GM23338 (cell line): ENCODE measurements at regions not wholly inside any gene's neighbourhood (a gene's known extent, or its start where the extent isn't known, plus 50 kb on each side); places are given as distances from the start of the nearest gene placed in this dataset.

ENCODE experiments used
- ATAC-seq: fragments of 200-7000 bp; cut with Tn5 transposase; 3 replicates; pipeline ENCODE4 v1.9.1; 2020
- DNase-seq: peaks from one replicate; pipeline ENCODE4 v3.0.0-alpha.2; 2015; ENCODE audit warnings: low spot score
- H2AFZ ChIP-seq: fragments of 200-600 bp; sonication (generic); 2 replicates; pipeline ENCODE4 v1.8.0; 2016; ENCODE audit warnings: antibody characterized with exemption, mild to moderate bottlenecking, moderate library complexity
- H3F3A ChIP-seq: fragments of 200-600 bp; sonication (generic); replicated peaks from 2 replicates; pipeline ENCODE4 v1.8.0; 2017; ENCODE audit warnings: antibody characterized with exemption, mixed run types, low read depth
- H3K27ac ChIP-seq: fragments of 200-600 bp; sonication (generic); 2 replicates; pipeline ENCODE4 v1.6.1; 2016; ENCODE audit warnings: low read depth
- H3K27me3 ChIP-seq: fragments of 200-600 bp; sonication (generic); 2 replicates; pipeline ENCODE4 v1.8.0; 2016; ENCODE audit warnings: mild to moderate bottlenecking, mixed run types, moderate library complexity; ENCODE audit not compliant: insufficient read depth
- H3K36me3 ChIP-seq: fragments of 200-600 bp; sonication (generic); 2 replicates; pipeline ENCODE4 v1.8.0; 2016; ENCODE audit warnings: mild to moderate bottlenecking; ENCODE audit not compliant: insufficient read depth
- H3K4me1 ChIP-seq: fragments of 200-600 bp; sonication (generic); 2 replicates; pipeline ENCODE4 v1.8.0; 2016; ENCODE audit warnings: mild to moderate bottlenecking, moderate library complexity; ENCODE audit not compliant: insufficient read depth
- H3K4me2 ChIP-seq: fragments of 200-600 bp; sonication (generic); 2 replicates; pipeline ENCODE4 v1.7.1; 2017; ENCODE audit warnings: mixed run types
- H3K4me3 ChIP-seq: fragments of 200-600 bp; sonication (generic); 2 replicates; pipeline ENCODE4 v1.6.1; 2016; ENCODE audit warnings: mixed run types
- H3K79me2 ChIP-seq: fragments of 200-600 bp; sonication (generic); replicated peaks from 2 replicates; pipeline ENCODE4 v1.8.0; 2017; ENCODE audit warnings: mild to moderate bottlenecking; ENCODE audit not compliant: insufficient read depth
- H3K9me2 ChIP-seq: fragments of 200-600 bp; sonication (generic); 2 replicates; pipeline ENCODE4 v1.8.0; 2017; ENCODE audit not compliant: insufficient read depth
- H4K20me1 ChIP-seq: fragments of 200-600 bp; sonication (generic); replicated peaks from 2 replicates; pipeline ENCODE4 v1.8.0; 2017; ENCODE audit warnings: mild to moderate bottlenecking; ENCODE audit not compliant: insufficient read depth
- H3K27ac Mint-ChIP-seq: 2 replicates; pipeline ENCODE4 v1.8.0; 2020; ENCODE audit warnings: inconsistent platforms, mild to moderate bottlenecking, moderate library complexity, mixed read lengths
- H3K27me3 Mint-ChIP-seq: 3 replicates; pipeline ENCODE4 v1.8.0; 2022; ENCODE audit warnings: low read depth, mild to moderate bottlenecking, moderate library complexity, mixed read lengths, inconsistent platforms; ENCODE audit not compliant: insufficient read depth, poor library complexity
- H3K36me3 Mint-ChIP-seq: 3 replicates; pipeline ENCODE4 v1.8.0; 2021; ENCODE audit warnings: low read depth, mild to moderate bottlenecking, inconsistent platforms, moderate library complexity, mixed read lengths
- H3K4me1 Mint-ChIP-seq: 3 replicates; pipeline ENCODE4 v1.8.0; 2020; ENCODE audit warnings: mild to moderate bottlenecking, inconsistent platforms, mixed read lengths
- H3K4me3 Mint-ChIP-seq: 3 replicates; pipeline ENCODE4 v1.8.0; 2021; ENCODE audit warnings: moderate library complexity, mild to moderate bottlenecking, inconsistent platforms, mixed read lengths
- H3K9me3 Mint-ChIP-seq: 3 replicates; pipeline ENCODE4 v1.8.0; 2020; ENCODE audit warnings: moderate library complexity, mild to moderate bottlenecking, inconsistent platforms, mixed read lengths
- JUNB ChIP-seq: IDR thresholded peaks from one replicate; pipeline ENCODE4 v1.6.1; 2016; ENCODE audit warnings: antibody characterized with exemption; ENCODE audit not compliant: unreplicated experiment
- POLR2AphosphoS5 ChIP-seq: IDR thresholded peaks from 2 replicates; pipeline ENCODE4 v1.6.1; 2016; ENCODE audit warnings: antibody characterized with exemption, low read depth
- ZNF114 ChIP-seq: fragments of 250-450 bp; sonication (Bioruptor Pico); IDR thresholded peaks from 2 replicates; pipeline ENCODE4 v1.5.0; 2020; ENCODE audit warnings: mild to moderate bottlenecking, moderate library complexity
- TF ChIP-seq, protein P1 (sequence below), 2 experiments: fragments of 200-600 bp in 1 of 2; sonication (generic) in 1 of 2; conservative IDR thresholded peaks; 2 replicates each; pipeline versions ENCODE4 v1.5.1 to v1.6.1; 2016 to 2017; ENCODE audit warnings: antibody characterized with exemption in 2 of 2, low read depth in 2 of 2, mild to moderate bottlenecking in 2 of 2, moderate library complexity in 1 of 2
- TF ChIP-seq, protein P2 (sequence below): fragments of 250-450 bp; sonication (Bioruptor Pico); IDR thresholded peaks from 2 replicates; pipeline ENCODE4 v1.5.0; 2020; ENCODE audit warnings: mild to moderate bottlenecking, moderate library complexity

DNA sequence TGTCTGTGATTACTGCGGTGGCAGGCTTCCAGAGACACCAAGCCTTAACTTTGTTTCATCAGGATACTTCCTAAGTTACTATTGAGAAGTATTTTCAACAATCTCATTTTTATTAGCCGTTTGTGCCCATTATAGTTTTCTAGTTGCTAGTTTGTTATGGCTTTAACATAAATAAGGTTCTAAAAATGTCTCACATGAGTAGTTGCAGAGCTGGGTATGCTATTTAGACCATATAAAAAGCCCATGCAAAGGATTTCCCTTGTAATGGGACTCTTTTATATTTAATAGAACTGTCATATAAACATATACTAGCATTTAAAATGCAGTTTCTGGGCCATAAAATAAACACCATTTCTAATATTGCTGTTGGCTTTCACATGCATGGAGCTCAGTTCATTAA lies 205.3 kb upstream of the TCF21 start:
- H3K4me1 Mint-ChIP-seq = peaks cover 41% of the 10 kb centered on the region
- H3K79me2 ChIP-seq = peaks cover 3% of the 10 kb centered on the region; the same call in 1 of the 2 replicates
- no peak overlapping the region; the same call in 2 of the 3 replicates for H3K4me3 Mint-ChIP-seq
- no peaks in the 10 kb centered on the region for H3K36me3 ChIP-seq
- no peaks in the 10 kb centered on the region for H3K27me3 ChIP-seq
- TF ChIP-seq, protein P1, sequence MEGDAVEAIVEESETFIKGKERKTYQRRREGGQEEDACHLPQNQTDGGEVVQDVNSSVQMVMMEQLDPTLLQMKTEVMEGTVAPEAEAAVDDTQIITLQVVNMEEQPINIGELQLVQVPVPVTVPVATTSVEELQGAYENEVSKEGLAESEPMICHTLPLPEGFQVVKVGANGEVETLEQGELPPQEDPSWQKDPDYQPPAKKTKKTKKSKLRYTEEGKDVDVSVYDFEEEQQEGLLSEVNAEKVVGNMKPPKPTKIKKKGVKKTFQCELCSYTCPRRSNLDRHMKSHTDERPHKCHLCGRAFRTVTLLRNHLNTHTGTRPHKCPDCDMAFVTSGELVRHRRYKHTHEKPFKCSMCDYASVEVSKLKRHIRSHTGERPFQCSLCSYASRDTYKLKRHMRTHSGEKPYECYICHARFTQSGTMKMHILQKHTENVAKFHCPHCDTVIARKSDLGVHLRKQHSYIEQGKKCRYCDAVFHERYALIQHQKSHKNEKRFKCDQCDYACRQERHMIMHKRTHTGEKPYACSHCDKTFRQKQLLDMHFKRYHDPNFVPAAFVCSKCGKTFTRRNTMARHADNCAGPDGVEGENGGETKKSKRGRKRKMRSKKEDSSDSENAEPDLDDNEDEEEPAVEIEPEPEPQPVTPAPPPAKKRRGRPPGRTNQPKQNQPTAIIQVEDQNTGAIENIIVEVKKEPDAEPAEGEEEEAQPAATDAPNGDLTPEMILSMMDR (conservative IDR thresholded peaks at IDR 0.05; ENCODE audit: low read depth in 2 of 2) = no peak
- TF ChIP-seq ZNF114 (no peak), POLR2AphosphoS5 (no peak), JUNB (no peak)
- TF ChIP-seq, protein P2, sequence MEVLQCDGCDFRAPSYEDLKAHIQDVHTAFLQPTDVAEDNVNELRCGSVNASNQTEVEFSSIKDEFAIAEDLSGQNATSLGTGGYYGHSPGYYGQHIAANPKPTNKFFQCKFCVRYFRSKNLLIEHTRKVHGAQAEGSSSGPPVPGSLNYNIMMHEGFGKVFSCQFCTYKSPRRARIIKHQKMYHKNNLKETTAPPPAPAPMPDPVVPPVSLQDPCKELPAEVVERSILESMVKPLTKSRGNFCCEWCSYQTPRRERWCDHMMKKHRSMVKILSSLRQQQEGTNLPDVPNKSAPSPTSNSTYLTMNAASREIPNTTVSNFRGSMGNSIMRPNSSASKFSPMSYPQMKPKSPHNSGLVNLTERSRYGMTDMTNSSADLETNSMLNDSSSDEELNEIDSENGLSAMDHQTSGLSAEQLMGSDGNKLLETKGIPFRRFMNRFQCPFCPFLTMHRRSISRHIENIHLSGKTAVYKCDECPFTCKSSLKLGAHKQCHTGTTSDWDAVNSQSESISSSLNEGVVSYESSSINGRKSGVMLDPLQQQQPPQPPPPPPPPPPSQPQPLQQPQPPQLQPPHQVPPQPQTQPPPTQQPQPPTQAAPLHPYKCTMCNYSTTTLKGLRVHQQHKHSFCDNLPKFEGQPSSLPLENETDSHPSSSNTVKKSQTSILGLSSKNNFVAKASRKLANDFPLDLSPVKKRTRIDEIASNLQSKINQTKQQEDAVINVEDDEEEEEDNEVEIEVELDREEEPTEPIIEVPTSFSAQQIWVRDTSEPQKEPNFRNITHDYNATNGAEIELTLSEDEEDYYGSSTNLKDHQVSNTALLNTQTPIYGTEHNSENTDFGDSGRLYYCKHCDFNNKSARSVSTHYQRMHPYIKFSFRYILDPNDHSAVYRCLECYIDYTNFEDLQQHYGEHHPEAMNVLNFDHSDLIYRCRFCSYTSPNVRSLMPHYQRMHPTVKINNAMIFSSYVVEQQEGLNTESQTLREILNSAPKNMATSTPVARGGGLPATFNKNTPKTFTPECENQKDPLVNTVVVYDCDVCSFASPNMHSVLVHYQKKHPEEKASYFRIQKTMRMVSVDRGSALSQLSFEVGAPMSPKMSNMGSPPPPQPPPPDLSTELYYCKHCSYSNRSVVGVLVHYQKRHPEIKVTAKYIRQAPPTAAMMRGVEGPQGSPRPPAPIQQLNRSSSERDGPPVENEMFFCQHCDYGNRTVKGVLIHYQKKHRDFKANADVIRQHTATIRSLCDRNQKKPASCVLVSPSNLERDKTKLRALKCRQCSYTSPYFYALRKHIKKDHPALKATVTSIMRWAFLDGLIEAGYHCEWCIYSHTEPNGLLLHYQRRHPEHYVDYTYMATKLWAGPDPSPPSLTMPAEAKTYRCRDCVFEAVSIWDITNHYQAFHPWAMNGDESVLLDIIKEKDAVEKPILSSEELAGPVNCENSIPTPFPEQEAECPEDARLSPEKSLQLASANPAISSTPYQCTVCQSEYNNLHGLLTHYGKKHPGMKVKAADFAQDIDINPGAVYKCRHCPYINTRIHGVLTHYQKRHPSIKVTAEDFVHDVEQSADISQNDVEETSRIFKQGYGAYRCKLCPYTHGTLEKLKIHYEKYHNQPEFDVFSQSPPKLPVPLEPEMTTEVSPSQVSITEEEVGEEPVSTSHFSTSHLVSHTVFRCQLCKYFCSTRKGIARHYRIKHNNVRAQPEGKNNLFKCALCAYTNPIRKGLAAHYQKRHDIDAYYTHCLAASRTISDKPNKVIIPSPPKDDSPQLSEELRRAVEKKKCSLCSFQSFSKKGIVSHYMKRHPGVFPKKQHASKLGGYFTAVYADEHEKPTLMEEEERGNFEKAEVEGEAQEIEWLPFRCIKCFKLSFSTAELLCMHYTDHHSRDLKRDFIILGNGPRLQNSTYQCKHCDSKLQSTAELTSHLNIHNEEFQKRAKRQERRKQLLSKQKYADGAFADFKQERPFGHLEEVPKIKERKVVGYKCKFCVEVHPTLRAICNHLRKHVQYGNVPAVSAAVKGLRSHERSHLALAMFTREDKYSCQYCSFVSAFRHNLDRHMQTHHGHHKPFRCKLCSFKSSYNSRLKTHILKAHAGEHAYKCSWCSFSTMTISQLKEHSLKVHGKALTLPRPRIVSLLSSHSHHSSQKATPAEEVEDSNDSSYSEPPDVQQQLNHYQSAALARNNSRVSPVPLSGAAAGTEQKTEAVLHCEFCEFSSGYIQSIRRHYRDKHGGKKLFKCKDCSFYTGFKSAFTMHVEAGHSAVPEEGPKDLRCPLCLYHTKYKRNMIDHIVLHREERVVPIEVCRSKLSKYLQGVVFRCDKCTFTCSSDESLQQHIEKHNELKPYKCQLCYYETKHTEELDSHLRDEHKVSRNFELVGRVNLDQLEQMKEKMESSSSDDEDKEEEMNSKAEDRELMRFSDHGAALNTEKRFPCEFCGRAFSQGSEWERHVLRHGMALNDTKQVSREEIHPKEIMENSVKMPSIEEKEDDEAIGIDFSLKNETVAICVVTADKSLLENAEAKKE (CRISPR knock-in tag) = no peak
- no peaks in the 10 kb centered on the region for H3K36me3 Mint-ChIP-seq
- H3K9me2 ChIP-seq = no peaks in the 10 kb centered on the region
- H2AFZ ChIP-seq = no peak overlapping the region
- H3K27ac Mint-ChIP-seq = peak overlapping the region; percentile 65; the same call in 1 of the 2 replicates
- ATAC-seq = no peak
- peak overlapping the region; percentile 94 for H3K27ac ChIP-seq
- no peaks in the 10 kb centered on the region for H4K20me1 ChIP-seq
- peaks cover 44% of the 10 kb centered on the region for H3K4me1 ChIP-seq
- peak overlapping the region; percentile 31 for H3K4me3 ChIP-seq
- H3F3A ChIP-seq = no peaks in the 10 kb centered on the region; the same call in 1 of the 2 replicates
- H3K4me2 ChIP-seq = peak overlapping the region; percentile 63
- DNase-seq = no peak
- H3K9me3 Mint-ChIP-seq = no peaks in the 10 kb centered on the region; the same call in 2 of the 3 replicates
- peaks cover 5% of the 10 kb centered on the region for H3K27me3 Mint-ChIP-seq
